OCI-LY3 (cell line): ENCODE measurements at regions not wholly inside any gene's neighbourhood (a gene's known extent, or its start where the extent isn't known, plus 50 kb on each side); places are given as distances from the start of the nearest gene placed in this dataset.

ENCODE experiments used
- EZH2phosphoT487 ChIP-seq: fragments of 200-600 bp; shearing (Covaris generic); IDR thresholded peaks from 2 replicates; pipeline ENCODE4 v1.6.1; 2018; ENCODE audit warnings: antibody characterized with exemption, mixed run types, low read depth
- TF ChIP-seq, protein P1 (sequence below): fragments of 200-600, 300-600 bp; sonication (generic); IDR thresholded peaks from 2 replicates; pipeline ENCODE4 v1.5.1; 2014; ENCODE audit warnings: antibody characterized with exemption, low read length, low read depth

DNA sequence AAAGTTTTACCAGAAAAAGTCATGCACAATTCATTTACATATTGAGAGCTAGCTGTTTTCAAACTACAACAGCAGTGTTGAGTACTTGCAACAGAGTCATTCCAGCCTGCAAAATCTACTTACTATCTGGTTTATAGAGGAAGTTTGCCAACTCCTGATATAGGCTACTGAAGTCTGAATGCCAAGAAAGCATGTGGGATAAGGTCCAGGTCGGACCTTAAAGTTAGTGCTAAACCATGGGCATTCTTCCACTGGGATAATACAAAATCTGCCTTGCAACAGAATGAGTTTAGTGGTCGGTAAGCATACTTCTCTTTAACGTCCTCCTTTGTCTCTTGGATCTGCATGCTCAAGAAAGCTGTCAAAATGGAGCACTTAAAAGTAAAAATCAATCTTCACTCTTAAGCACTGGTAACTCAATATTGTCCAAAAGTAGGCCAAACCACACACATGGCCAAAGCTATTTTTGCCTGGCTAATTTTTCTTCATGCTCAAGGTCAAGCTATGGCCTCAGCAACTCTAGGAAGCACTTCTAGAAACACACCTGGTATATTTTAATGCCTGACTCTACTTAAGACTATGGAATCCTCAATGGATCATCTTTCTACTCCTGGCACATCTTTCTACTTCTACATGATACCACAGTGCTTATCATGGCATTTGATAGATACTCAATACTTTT, 364.9 kb upstream of the KITLG start:
- TF ChIP-seq, protein P1, sequence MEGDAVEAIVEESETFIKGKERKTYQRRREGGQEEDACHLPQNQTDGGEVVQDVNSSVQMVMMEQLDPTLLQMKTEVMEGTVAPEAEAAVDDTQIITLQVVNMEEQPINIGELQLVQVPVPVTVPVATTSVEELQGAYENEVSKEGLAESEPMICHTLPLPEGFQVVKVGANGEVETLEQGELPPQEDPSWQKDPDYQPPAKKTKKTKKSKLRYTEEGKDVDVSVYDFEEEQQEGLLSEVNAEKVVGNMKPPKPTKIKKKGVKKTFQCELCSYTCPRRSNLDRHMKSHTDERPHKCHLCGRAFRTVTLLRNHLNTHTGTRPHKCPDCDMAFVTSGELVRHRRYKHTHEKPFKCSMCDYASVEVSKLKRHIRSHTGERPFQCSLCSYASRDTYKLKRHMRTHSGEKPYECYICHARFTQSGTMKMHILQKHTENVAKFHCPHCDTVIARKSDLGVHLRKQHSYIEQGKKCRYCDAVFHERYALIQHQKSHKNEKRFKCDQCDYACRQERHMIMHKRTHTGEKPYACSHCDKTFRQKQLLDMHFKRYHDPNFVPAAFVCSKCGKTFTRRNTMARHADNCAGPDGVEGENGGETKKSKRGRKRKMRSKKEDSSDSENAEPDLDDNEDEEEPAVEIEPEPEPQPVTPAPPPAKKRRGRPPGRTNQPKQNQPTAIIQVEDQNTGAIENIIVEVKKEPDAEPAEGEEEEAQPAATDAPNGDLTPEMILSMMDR = no peak
- TF ChIP-seq EZH2phosphoT487 = no peak
